Thoracic aorta (tissue), 2 donors: ENCODE measurements at regions not wholly inside any gene's neighbourhood (a gene's known extent, or its start where the extent isn't known, plus 50 kb on each side); places are given as distances from the start of the nearest gene placed in this dataset.

Source experiments
- ATAC-seq: fragments of 150-250 bp; one replicate; pipeline ENCODE4 v1.8.0; 2017; ENCODE audit warnings: low read depth; ENCODE audit not compliant: insufficient number of reproducible peaks, low FRiP score
- DNase-seq: peaks from one replicate; pipeline ENCODE4 v3.0.0-alpha.2; 2020; ENCODE audit warnings: low spot score
- H3K27ac ChIP-seq, 2 donors: fragments of 200-600 bp; sonication (generic); 1 replicate in 1 of 2; 2 replicates in 1 of 2; pipeline ENCODE4 v1.5.1; 2016; ENCODE audit warnings: mild to moderate bottlenecking in 2 of 2, moderate library complexity in 2 of 2
- H3K27me3 ChIP-seq: fragments of 200-600 bp; sonication (generic); replicated peaks from 2 replicates; pipeline ENCODE4 v1.6.0; 2016; ENCODE audit warnings: mild to moderate bottlenecking; ENCODE audit not compliant: insufficient read depth
- H3K36me3 ChIP-seq: fragments of 200-600 bp; sonication (generic); one replicate; pipeline ENCODE4 v1.5.1; 2016
- H3K4me1 ChIP-seq, 2 donors: fragments of 200-600 bp; sonication (generic); 1 replicate in 1 of 2; 2 replicates in 1 of 2; pipeline versions ENCODE4 v1.5.1 to v1.6.0; 2016; ENCODE audit warnings: low read depth in 2 of 2, mild to moderate bottlenecking in 1 of 2; ENCODE audit not compliant: control insufficient read depth in 1 of 2
- H3K4me3 ChIP-seq: fragments of 200-600 bp; sonication (generic); 2 replicates; pipeline ENCODE4 v1.5.1; 2016; ENCODE audit warnings: mild to moderate bottlenecking
- H3K9me3 ChIP-seq: fragments of 200-600 bp; sonication (generic); 2 replicates; pipeline ENCODE4 v1.5.1; 2016
- TF ChIP-seq, protein P1 (sequence below): fragments of 200-600 bp; sonication (generic); IDR thresholded peaks from one replicate; pipeline ENCODE4 v1.5.1; 2019; ENCODE audit warnings: antibody characterized with exemption

DNA sequence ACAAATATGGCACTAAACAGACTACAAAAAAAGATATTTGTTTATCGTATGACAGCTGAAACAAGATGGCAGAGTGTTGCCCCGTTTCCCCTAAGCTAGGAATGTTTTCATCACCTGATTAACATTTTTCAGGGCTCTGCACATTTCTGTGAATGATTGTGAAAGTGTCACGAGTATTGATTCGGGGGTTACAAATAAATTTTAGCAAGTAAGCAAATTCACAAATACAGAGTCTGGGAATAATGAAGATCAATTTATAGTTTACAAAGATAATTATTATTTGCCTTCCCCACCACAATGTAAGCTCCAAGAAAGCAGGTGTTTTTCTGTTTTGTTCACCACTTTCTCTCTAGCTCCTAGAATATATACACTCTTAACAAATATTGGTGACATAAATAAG, 361.2 kb upstream of the ERCC4 start:
- TF ChIP-seq, protein P1, sequence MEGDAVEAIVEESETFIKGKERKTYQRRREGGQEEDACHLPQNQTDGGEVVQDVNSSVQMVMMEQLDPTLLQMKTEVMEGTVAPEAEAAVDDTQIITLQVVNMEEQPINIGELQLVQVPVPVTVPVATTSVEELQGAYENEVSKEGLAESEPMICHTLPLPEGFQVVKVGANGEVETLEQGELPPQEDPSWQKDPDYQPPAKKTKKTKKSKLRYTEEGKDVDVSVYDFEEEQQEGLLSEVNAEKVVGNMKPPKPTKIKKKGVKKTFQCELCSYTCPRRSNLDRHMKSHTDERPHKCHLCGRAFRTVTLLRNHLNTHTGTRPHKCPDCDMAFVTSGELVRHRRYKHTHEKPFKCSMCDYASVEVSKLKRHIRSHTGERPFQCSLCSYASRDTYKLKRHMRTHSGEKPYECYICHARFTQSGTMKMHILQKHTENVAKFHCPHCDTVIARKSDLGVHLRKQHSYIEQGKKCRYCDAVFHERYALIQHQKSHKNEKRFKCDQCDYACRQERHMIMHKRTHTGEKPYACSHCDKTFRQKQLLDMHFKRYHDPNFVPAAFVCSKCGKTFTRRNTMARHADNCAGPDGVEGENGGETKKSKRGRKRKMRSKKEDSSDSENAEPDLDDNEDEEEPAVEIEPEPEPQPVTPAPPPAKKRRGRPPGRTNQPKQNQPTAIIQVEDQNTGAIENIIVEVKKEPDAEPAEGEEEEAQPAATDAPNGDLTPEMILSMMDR: no peak
- H3K27ac ChIP-seq: no peak overlapping the region
- no peaks in the 10 kb centered on the region for H3K27me3 ChIP-seq
- no peaks in the 10 kb centered on the region for H3K36me3 ChIP-seq
- no peaks in the 10 kb centered on the region for H3K9me3 ChIP-seq
- no peak overlapping the region for H3K4me3 ChIP-seq
- ATAC-seq: no peak
- DNase-seq: no peak
- no peaks in the 10 kb centered on the region for H3K4me1 ChIP-seq

DNA sequence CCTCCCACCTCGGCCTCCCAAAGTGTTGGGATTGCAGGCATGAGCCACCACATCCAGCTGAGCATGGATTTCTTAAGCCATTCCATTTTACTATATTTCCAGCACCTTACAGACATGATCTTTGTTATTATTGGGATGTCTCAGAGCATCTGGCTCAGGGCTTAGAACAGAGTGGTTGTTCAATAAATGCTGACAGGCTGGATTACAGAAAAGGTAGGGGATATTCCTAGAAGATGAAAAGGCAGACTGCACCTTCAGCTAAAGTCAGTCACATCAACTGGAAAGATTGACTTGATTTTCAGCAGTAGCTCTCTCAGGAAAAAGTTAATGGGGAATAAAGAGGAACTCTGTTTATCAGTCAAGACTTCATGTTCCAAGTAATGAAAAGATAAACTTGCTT, 360.3 kb upstream of the ERCC4 start:
- TF ChIP-seq, protein P1: no peak
- Histone ChIP-seq H3K9me3 (no peaks in the 10 kb centered on the region), H3K4me1 (no peaks in the 10 kb centered on the region), H3K4me3 (no peak overlapping the region), H3K36me3 (no peaks in the 10 kb centered on the region), H3K27ac (no peak overlapping the region), H3K27me3 (no peaks in the 10 kb centered on the region)
- ATAC-seq: no peak
- DNase-seq: no peak

DNA sequence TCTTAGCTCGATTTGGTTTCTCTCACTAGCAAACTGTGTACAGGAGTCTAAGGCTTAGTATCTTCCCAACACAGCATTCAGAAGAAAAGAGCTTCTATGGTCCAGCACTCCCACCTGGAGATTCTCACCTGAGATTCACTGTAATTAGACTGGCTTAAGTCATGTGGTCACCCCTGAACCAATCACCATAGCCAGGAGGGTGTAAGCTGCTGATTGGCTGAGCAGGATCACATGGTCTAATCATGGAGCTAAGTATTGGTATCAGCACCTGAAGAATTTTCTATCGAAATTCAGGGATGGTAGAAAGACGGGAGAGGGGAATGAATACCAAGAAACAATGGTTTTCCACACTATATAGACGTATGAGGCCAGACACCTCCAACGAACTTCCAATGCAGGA, 359.8 kb upstream of the ERCC4 start:
- no peaks in the 10 kb centered on the region for H3K27me3 ChIP-seq
- TF ChIP-seq, protein P1: no peak

DNA sequence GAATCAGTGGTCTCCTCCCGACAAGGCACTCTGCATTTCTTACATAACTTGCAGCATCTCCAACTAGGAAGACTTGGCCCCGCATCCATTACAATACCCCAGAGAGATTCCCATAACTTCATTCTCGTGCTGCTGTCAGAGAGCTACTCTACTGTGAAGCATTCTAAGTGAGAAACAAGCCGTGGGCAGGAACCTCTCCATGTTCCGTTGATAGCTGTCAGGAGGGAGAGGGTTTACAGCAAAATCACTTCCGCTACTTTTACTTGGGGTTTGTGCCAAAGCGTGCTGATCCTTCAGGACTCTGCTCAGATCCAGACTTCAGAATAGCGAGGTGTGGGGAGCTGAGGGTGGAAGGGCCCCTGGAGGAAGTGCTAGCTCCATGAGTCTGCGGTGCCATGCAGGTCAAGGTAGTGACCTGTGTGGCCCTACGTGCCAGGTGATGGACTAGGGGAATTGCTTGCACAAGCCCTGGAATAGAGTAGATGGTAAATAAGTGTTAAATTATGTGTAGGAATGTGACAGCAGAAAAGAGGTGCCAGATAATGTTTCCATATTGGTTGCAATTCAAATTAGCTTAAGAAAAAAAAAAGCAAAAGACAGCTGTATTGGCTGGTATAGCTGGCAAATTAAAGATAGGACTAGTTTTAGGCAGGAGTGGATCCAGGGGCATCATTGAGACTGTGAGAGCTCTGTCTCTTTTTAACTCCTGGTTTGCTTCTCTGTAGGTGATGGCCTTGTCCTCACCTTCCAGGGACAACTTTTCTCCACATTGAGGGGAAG, 358.5 kb upstream of the ERCC4 start:
- no peak for DNase-seq
- no peak for ATAC-seq

More for the DNA sequence above, 359.8 kb upstream of the ERCC4 start:
- Histone ChIP-seq H3K36me3 (no peaks in the 10 kb centered on the region), H3K27ac (no peak overlapping the region), H3K4me3 (no peak overlapping the region), H3K9me3 (no peaks in the 10 kb centered on the region), H3K4me1 (no peaks in the 10 kb centered on the region)
- DNase-seq (no peak), ATAC-seq (no peak)

DNA sequence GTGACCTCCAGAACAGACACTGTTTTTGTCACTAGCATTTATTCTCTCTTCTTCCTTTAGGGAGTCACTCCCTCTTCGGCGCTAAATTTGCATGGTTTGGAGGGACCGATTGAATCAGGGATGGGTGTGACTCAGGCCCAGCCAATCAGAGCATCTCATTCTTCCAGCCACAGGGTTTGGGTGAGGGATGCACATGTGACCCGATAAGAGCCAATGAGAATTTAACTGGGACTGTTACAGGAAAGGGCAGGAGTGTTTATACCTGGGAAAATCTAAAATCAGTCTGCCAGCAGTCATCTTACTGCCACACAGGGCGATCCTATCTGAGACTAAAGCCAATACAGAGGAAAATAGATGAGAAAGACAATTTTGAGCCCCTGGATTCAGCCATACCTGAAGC, 351.2 kb upstream of the ERCC4 start:
- Histone ChIP-seq H3K4me3 (no peak overlapping the region), H3K4me1 (no peaks in the 10 kb centered on the region), H3K27ac (no peak overlapping the region), H3K27me3 (no peaks in the 10 kb centered on the region), H3K9me3 (no peaks in the 10 kb centered on the region), H3K36me3 (no peaks in the 10 kb centered on the region)
- no peak for DNase-seq
- TF ChIP-seq, protein P1: no peak
- no peak for ATAC-seq

More for the DNA sequence above, 358.5 kb upstream of the ERCC4 start:
- no peaks in the 10 kb centered on the region for H3K4me1 ChIP-seq
- TF ChIP-seq, protein P1: no peak
- no peak overlapping the region for H3K27ac ChIP-seq
- no peaks in the 10 kb centered on the region for H3K36me3 ChIP-seq
- H3K9me3 ChIP-seq: no peaks in the 10 kb centered on the region
- H3K4me3 ChIP-seq: no peak overlapping the region
- no peaks in the 10 kb centered on the region for H3K27me3 ChIP-seq
